Smooth muscle cell (in vitro differentiated cells): ENCODE measurements at regions not wholly inside any gene's neighbourhood (a gene's known extent, or its start where the extent isn't known, plus 50 kb on each side); places are given as distances from the start of the nearest gene placed in this dataset.

Source experiments
- DNase-seq: peaks from one replicate; lab custom pipeline; 2025; ENCODE audit not compliant: unreplicated experiment; lab: John Stamatoyannopoulos, UW
- H2AFZ ChIP-seq: fragments of 200-600 bp; sonication (generic); 2 replicates; pipeline ENCODE4 v1.6.0; 2016; ENCODE audit warnings: antibody characterized with exemption, low read depth, mild to moderate bottlenecking
- H3F3A ChIP-seq: fragments of 200-600 bp; sonication (generic); 2 replicates; pipeline ENCODE4 v1.6.0; 2017; ENCODE audit warnings: antibody characterized with exemption, low read depth
- H3K27ac ChIP-seq: fragments of 200-600 bp; sonication (generic); 2 replicates; pipeline ENCODE4 v1.5.1; 2016; ENCODE audit warnings: low read depth, mild to moderate bottlenecking
- H3K27me3 ChIP-seq: fragments of 200-600 bp; sonication (generic); 2 replicates; pipeline ENCODE4 v1.6.1; 2016; ENCODE audit warnings: low read depth, mild to moderate bottlenecking
- H3K36me3 ChIP-seq: fragments of 200-600 bp; sonication (generic); 2 replicates; pipeline ENCODE4 v1.5.1; 2016; ENCODE audit warnings: low read depth
- H3K4me1 ChIP-seq: fragments of 200-600 bp; sonication (generic); 2 replicates; pipeline ENCODE4 v1.5.1; 2016; ENCODE audit warnings: low read depth
- H3K4me2 ChIP-seq: fragments of 200-600 bp; sonication (generic); 2 replicates; pipeline ENCODE4 v1.6.0; 2016; ENCODE audit warnings: mild to moderate bottlenecking
- H3K4me3 ChIP-seq: fragments of 200-600 bp; sonication (generic); 2 replicates; pipeline ENCODE4 v1.5.1; 2016; ENCODE audit warnings: mild to moderate bottlenecking
- H3K79me2 ChIP-seq: fragments of 200-600 bp; sonication (generic); 2 replicates; pipeline ENCODE4 v1.6.0; 2016; ENCODE audit warnings: low read depth, mild to moderate bottlenecking
- H3K9ac ChIP-seq: fragments of 200-600 bp; sonication (generic); 2 replicates; pipeline ENCODE4 v1.6.0; 2016; ENCODE audit warnings: low read depth
- H3K9me3 ChIP-seq: fragments of 200-600 bp; sonication (generic); replicated peaks from 2 replicates; pipeline ENCODE4 v1.5.1; 2016; ENCODE audit warnings: low read depth
- H4K20me1 ChIP-seq: fragments of 200-600 bp; sonication (generic); 2 replicates; pipeline ENCODE4 v1.6.0; 2016; ENCODE audit warnings: low read depth
- WGBS: methylation state at CpG from one replicate; pipeline ENCODE4 v1.1.7; 2016; ENCODE audit warnings: low lambda C conversion rate; 5-methylcytosine and 5-hydroxymethylcytosine counted together
- TF ChIP-seq, protein P1 (sequence below): fragments of 200-600 bp; sonication (generic); IDR thresholded peaks from 2 replicates; pipeline ENCODE4 v1.5.1; 2017; ENCODE audit warnings: borderline replicate concordance, mild to moderate bottlenecking, antibody characterized with exemption; ENCODE audit not compliant: insufficient read depth, poor library complexity, severe bottlenecking

GRCh38 chr2:4300616-4301015 lies 597.2 kb downstream of the DCDC2C start:
- no peaks in the 10 kb centered on the region for H3F3A ChIP-seq
- no peaks in the 10 kb centered on the region for H3K36me3 ChIP-seq
- no peak for DNase-seq
- no peak overlapping the region for H3K9ac ChIP-seq
- TF ChIP-seq, protein P1, sequence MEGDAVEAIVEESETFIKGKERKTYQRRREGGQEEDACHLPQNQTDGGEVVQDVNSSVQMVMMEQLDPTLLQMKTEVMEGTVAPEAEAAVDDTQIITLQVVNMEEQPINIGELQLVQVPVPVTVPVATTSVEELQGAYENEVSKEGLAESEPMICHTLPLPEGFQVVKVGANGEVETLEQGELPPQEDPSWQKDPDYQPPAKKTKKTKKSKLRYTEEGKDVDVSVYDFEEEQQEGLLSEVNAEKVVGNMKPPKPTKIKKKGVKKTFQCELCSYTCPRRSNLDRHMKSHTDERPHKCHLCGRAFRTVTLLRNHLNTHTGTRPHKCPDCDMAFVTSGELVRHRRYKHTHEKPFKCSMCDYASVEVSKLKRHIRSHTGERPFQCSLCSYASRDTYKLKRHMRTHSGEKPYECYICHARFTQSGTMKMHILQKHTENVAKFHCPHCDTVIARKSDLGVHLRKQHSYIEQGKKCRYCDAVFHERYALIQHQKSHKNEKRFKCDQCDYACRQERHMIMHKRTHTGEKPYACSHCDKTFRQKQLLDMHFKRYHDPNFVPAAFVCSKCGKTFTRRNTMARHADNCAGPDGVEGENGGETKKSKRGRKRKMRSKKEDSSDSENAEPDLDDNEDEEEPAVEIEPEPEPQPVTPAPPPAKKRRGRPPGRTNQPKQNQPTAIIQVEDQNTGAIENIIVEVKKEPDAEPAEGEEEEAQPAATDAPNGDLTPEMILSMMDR, result no peak
- 91% methylated on average over 3 of the region's 3 CpGs for WGBS
- H3K4me3 ChIP-seq, result no peak overlapping the region
- H3K79me2 ChIP-seq, result no peaks in the 10 kb centered on the region
- H3K4me2 ChIP-seq, result no peak overlapping the region
- H3K27me3 ChIP-seq, result no peaks in the 10 kb centered on the region
- H4K20me1 ChIP-seq, result no peaks in the 10 kb centered on the region
- no peak overlapping the region for H2AFZ ChIP-seq
- H3K4me1 ChIP-seq, result no peaks in the 10 kb centered on the region
- no peaks in the 10 kb centered on the region for H3K9me3 ChIP-seq
- H3K27ac ChIP-seq, result no peak overlapping the region

- Histone ChIP-seq H4K20me1 (no peaks in the 10 kb centered on the region), H2AFZ (no peak overlapping the region), H3K4me1 (no peaks in the 10 kb centered on the region), H3F3A (no peaks in the 10 kb centered on the region), H3K9ac (no peak overlapping the region), H3K4me2 (no peak overlapping the region), H3K36me3 (no peaks in the 10 kb centered on the region), H3K27me3 (no peaks in the 10 kb centered on the region), H3K79me2 (no peaks in the 10 kb centered on the region), H3K4me3 (no peak overlapping the region), H3K9me3 (no peaks in the 10 kb centered on the region), H3K27ac (peak overlapping the region; percentile 35)
- no peak for DNase-seq
- TF ChIP-seq, protein P1, result no peak
- WGBS, result 86% methylated on average over 3 of the region's 3 CpGs
Measured at GRCh38 chr2:4324531-4324930, 621.2 kb downstream of the DCDC2C start.

DNA sequence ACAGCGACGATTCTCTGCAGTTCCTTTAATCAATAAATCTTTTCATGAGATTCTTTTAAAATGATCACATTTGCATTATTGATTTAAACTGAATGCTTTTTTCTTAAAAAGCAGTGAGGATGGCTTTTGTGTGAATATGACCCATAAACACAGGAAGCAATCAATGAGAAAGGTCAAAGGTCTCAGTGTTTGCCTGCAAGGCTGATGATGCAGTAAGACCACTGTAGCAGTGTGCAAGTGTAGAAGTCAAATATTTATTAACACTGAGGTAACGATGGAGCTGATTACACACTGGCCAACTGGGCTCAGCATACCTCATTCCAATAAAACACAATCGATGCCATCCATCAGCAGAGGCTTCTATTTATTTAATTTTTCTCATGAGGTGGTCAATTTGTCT lies 633.5 kb downstream of the DCDC2C start:
- TF ChIP-seq, protein P1, result no peak
- no peaks in the 10 kb centered on the region for H3K36me3 ChIP-seq
- no peak for DNase-seq
- WGBS, result 87% methylated on average over 4 of the region's 4 CpGs
- H4K20me1 ChIP-seq, result no peaks in the 10 kb centered on the region
- no peaks in the 10 kb centered on the region for H3K27me3 ChIP-seq
- H3K9ac ChIP-seq, result no peak overlapping the region
- H3K27ac ChIP-seq, result no peak overlapping the region
- no peak overlapping the region for H3K4me2 ChIP-seq
- no peaks in the 10 kb centered on the region for H3F3A ChIP-seq
- no peak overlapping the region for H3K4me3 ChIP-seq
- no peaks in the 10 kb centered on the region for H3K4me1 ChIP-seq
- H3K9me3 ChIP-seq, result no peaks in the 10 kb centered on the region
- H2AFZ ChIP-seq, result no peak overlapping the region
- H3K79me2 ChIP-seq, result no peaks in the 10 kb centered on the region

DNA sequence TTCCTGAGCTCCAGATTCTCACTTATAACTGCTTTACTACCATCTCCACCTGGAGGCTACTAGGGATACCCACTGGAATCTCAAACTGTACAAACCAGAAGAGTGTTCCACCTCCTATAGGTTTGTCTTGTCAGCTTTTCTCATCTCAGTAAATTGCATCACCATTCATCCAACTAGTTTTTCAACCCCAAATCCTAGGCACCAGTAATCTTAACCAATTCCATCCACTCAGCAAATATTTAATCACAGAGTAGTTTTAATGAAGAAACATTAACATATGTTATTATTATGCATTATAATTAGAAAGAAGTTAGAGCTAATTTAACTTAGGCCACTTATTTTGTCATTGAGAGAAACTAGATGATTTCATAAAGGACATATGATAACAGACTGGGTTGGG lies 635.0 kb downstream of the DCDC2C start:
- no peaks in the 10 kb centered on the region for H3F3A ChIP-seq
- H3K4me1 ChIP-seq, result no peaks in the 10 kb centered on the region
- no peak for DNase-seq
- H3K9me3 ChIP-seq, result no peaks in the 10 kb centered on the region
- no peaks in the 10 kb centered on the region for H3K27me3 ChIP-seq
- no peak overlapping the region for H3K4me3 ChIP-seq
- no peak overlapping the region for H3K27ac ChIP-seq
- no peaks in the 10 kb centered on the region for H3K79me2 ChIP-seq
- H3K36me3 ChIP-seq, result no peaks in the 10 kb centered on the region
- TF ChIP-seq, protein P1, result no peak
- no peak overlapping the region for H2AFZ ChIP-seq
- H3K9ac ChIP-seq, result no peak overlapping the region
- no peaks in the 10 kb centered on the region for H4K20me1 ChIP-seq
- no peak overlapping the region for H3K4me2 ChIP-seq
